ENCODE measurements at regions not wholly inside any gene's neighbourhood (a gene's known extent, or its start where the extent isn't known, plus 50 kb on each side); places are given as distances from the start of the nearest gene placed in this dataset.
"Not testable (repeated sequence)": the region's sequence is repeated elsewhere in the genome, so short reads cannot be mapped to it uniquely, and the experiment has no call there.

DNA sequence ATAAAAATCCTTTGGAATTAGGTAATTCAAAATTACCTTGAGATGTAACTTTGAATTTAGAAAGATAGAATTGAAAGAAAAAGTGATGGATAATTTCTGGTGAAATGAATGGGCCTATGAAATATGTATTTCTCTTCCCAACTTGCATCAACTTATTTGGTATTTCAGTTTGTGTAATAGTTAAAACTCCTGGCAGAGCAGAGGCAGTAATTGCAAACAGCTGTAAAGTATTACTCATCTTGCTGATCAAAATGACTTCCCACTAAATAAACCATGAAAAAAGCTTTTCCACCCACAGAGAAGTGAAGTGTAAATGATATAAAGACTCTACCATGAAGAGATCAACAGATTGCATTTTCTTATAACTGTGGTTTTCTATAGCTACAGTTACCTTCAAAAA, 201.0 kb downstream of the POTED start:
- DNase-seq (ENCODE audit: low spot score) = not testable (repeated sequence)

DNA sequence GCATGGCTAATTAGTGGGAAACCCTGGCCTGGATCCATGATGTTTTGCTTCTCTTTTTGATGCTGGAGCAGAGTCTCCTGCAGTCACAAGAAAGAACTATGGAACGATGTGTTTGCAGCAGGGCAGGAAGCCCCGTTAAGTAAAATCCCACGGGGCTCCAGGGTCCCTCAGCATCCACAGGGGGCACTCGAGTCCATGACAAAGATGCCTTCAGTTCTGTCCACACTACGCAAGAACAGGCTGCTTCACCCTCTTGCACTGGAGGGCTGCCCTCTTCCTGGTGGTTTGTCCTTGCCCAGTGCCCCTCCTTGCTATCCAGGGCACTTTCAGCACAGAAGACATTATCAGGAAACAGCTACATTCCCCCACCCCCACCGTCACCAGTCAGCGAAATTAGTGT, 196.9 kb downstream of the POTED start:
- not testable (repeated sequence) for DNase-seq (ENCODE audit: low spot score)

GRCh38 chr21:13802757-13803156, 193.2 kb downstream of the POTED start:
- not testable (repeated sequence) for DNase-seq (ENCODE audit: low spot score)

Measured in ecto neural progenitor cell (in vitro differentiated cells).